HFFc6 (cell line): ENCODE measurements at regions not wholly inside any gene's neighbourhood (a gene's known extent, or its start where the extent isn't known, plus 50 kb on each side); places are given as distances from the start of the nearest gene placed in this dataset.

ENCODE experiments used
- DNase-seq: peaks from one replicate; pipeline ENCODE4 v3.0.0-alpha.2; 2018
- H3K27ac Mint-ChIP-seq: 2 replicates; pipeline ENCODE4 v1.8.0; 2020; ENCODE audit warnings: mild to moderate bottlenecking, mixed read lengths
- H3K27me3 Mint-ChIP-seq: 2 replicates; pipeline ENCODE4 v1.8.0; 2021; ENCODE audit warnings: mild to moderate bottlenecking, moderate library complexity, mixed read lengths; ENCODE audit not compliant: insufficient read depth
- H3K36me3 Mint-ChIP-seq: 2 replicates; pipeline ENCODE4 v1.8.0; 2021; ENCODE audit warnings: low read depth, mixed read lengths
- H3K4me1 Mint-ChIP-seq: 2 replicates; pipeline ENCODE4 v1.8.0; 2020; ENCODE audit warnings: low read depth, mixed read lengths
- H3K4me3 Mint-ChIP-seq: 2 replicates; pipeline ENCODE4 v1.8.0; 2020; ENCODE audit warnings: mild to moderate bottlenecking, moderate library complexity, mixed read lengths
- H3K9me3 Mint-ChIP-seq: 2 replicates; pipeline ENCODE4 v1.8.0; 2020; ENCODE audit warnings: mild to moderate bottlenecking, mixed read lengths
- TF ChIP-seq, protein P1 (sequence below): fragments of 200-600 bp; sonication (generic); IDR thresholded peaks from 2 replicates; pipeline ENCODE4 v1.5.0; 2021; ENCODE audit warnings: antibody characterized with exemption, mild to moderate bottlenecking

DNA sequence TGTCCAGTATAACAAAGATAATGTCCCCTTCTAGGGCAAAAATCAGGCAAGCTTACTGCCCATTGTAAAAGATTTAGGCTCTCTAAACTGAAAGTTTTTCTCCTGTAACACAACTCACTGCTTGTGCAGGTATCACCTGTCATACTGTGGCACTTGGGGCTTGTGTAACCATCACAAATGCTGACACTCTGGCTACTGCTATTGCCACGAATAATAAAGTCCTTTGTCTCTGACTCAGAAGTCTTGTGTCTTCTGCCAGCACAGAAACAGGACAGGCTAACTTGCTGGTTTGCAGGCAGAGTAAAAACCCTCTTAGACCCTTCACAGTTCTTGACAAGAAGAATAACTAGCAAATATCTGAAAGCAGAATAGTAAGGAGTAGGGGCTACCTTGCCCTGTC is 273.9 kb downstream of the RPS24 start:
- H3K4me1 Mint-ChIP-seq: peaks cover 45% of the 10 kb centered on the region
- no peak overlapping the region for H3K27ac Mint-ChIP-seq
- no peak overlapping the region for H3K4me3 Mint-ChIP-seq
- H3K27me3 Mint-ChIP-seq: no peaks in the 10 kb centered on the region
- no peak for DNase-seq
- no peaks in the 10 kb centered on the region for H3K36me3 Mint-ChIP-seq
- H3K9me3 Mint-ChIP-seq: no peaks in the 10 kb centered on the region
- TF ChIP-seq, protein P1, sequence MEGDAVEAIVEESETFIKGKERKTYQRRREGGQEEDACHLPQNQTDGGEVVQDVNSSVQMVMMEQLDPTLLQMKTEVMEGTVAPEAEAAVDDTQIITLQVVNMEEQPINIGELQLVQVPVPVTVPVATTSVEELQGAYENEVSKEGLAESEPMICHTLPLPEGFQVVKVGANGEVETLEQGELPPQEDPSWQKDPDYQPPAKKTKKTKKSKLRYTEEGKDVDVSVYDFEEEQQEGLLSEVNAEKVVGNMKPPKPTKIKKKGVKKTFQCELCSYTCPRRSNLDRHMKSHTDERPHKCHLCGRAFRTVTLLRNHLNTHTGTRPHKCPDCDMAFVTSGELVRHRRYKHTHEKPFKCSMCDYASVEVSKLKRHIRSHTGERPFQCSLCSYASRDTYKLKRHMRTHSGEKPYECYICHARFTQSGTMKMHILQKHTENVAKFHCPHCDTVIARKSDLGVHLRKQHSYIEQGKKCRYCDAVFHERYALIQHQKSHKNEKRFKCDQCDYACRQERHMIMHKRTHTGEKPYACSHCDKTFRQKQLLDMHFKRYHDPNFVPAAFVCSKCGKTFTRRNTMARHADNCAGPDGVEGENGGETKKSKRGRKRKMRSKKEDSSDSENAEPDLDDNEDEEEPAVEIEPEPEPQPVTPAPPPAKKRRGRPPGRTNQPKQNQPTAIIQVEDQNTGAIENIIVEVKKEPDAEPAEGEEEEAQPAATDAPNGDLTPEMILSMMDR: no peak

DNA sequence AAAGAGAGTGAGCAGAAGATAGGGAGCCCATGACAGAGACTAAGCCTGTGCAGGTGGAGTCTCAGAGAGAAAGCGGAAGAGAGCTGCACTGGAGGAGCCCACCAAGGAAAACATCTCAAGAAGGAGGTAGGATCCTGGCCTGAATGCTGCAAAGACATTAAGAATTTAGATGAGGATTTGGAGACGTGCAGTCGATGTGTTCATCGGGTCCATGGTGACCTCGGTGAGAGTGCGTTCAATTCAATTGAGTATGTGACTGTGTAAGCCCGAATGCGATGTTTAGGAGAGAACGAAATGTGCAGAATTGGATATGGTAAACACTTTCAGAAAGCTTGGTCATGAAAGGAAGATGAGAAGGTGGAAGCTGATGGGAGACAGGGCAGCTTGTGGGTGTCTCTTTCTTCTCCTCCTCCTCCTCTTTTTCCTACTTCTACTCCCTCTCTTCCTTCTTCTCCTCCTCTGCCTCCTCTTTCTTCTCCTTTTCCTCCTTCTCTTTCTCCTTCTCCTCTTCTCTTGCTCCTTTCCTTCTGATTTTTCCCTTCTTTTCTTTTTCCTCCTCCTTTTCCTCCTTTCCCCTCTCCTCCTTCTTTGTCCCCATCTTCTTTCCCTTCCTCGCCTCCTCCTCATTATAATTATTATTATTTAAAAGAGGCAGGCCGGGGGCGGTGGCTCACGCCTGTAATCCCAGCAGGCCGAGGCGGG is 276.0 kb downstream of the RPS24 start:
- no peaks in the 10 kb centered on the region for H3K36me3 Mint-ChIP-seq
- no peak overlapping the region for H3K27ac Mint-ChIP-seq
- H3K4me1 Mint-ChIP-seq: peaks cover 43% of the 10 kb centered on the region
- TF ChIP-seq, protein P1: no peak
- no peak for DNase-seq
- H3K27me3 Mint-ChIP-seq: no peaks in the 10 kb centered on the region
- H3K9me3 Mint-ChIP-seq: no peaks in the 10 kb centered on the region
- no peak overlapping the region for H3K4me3 Mint-ChIP-seq

DNA sequence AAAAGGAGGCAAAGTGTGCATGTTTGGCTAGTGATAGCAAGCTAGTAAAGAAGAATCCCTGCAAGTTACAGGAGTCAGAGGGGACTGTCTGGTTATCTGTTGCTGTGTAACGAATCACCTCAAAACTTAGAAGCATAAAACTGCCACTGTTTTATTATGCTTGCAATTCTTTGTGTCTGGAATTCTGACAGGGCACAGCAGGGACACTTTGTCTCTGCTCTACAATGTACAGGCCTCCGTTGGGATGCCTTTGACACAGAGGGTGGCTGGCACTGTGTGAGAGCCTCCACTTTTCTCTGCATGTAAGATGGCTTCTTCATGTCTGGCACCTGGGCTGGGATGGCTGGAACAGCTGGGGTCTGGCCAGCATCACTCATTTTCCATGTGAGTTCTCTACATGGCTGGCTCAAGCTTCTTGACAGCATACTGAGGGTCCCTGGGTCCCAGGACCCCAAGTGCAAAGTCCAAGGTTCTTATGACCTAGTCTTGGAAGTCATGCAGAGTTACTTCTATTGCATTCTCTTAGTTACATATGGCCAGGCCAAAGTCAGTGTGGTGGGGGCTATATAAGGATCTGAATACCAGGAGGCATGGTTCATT is 276.9 kb downstream of the RPS24 start:
- Mint-ChIP-seq H3K4me3 (no peak overlapping the region), H3K9me3 (no peaks in the 10 kb centered on the region), H3K27me3 (no peaks in the 10 kb centered on the region), H3K4me1 (peaks cover 46% of the 10 kb centered on the region), H3K36me3 (peaks cover 7% of the 10 kb centered on the region; the same call in 1 of the 2 replicates), H3K27ac (no peak overlapping the region)
- TF ChIP-seq, protein P1: no peak
- DNase-seq: no peak

- H3K4me3 Mint-ChIP-seq: no peak overlapping the region
- no peaks in the 10 kb centered on the region for H3K9me3 Mint-ChIP-seq
- H3K4me1 Mint-ChIP-seq: peaks cover 49% of the 10 kb centered on the region
- H3K36me3 Mint-ChIP-seq: peaks cover 9% of the 10 kb centered on the region; the same call in 1 of the 2 replicates
- TF ChIP-seq, protein P1: no peak
- DNase-seq: peak; percentile 33
- H3K27me3 Mint-ChIP-seq: no peaks in the 10 kb centered on the region; the same call in none of the 2 replicates
- no peak overlapping the region; the same call in 1 of the 2 replicates for H3K27ac Mint-ChIP-seq
These were observed 278.8 kb downstream of the RPS24 start for GRCh38 chr10:78312197-78313047.

- no peaks in the 10 kb centered on the region; the same call in none of the 2 replicates for H3K27me3 Mint-ChIP-seq
- peaks cover 9% of the 10 kb centered on the region; the same call in 1 of the 2 replicates for H3K36me3 Mint-ChIP-seq
- H3K9me3 Mint-ChIP-seq: no peaks in the 10 kb centered on the region
- peaks cover 54% of the 10 kb centered on the region for H3K4me1 Mint-ChIP-seq
- DNase-seq: no peak
- H3K27ac Mint-ChIP-seq: no peak overlapping the region
- TF ChIP-seq, protein P1: no peak
- H3K4me3 Mint-ChIP-seq: no peak overlapping the region
These were observed 279.4 kb downstream of the RPS24 start for GRCh38 chr10:78313048-78313381.
